ENCODE measurements at regions not wholly inside any gene's neighbourhood (a gene's known extent, or its start where the extent isn't known, plus 50 kb on each side); places are given as distances from the start of the nearest gene placed in this dataset.

GRCh38 chr6:103507052-103507451 lies 1352.7 kb downstream of the HACE1 start:
- no peak overlapping the region for H3K4me3 ChIP-seq
- no peaks in the 10 kb centered on the region for H3K79me2 ChIP-seq (ENCODE audit: control insufficient read depth, insufficient read depth, low read length)
- no peak overlapping the region for H3K27ac ChIP-seq (ENCODE audit: control insufficient read depth, insufficient read depth)
- ChIA-PET RAD21 (ENCODE audit: unreplicated experiment) (no interaction called here), SMC1A (ENCODE audit: uncharacterized antibody, unreplicated experiment) (no interaction called here), POLR2A (no interaction called here), CTCF (no interaction called here)
- in situ Hi-C loops (cut with MboI) (no loop called here), intact Hi-C loops (cut with micrococcal nuclease; ENCODE audit: unreplicated experiment) (no loop called here)
- no peaks in the 10 kb centered on the region for H4K20me1 ChIP-seq (ENCODE audit: control insufficient read depth, insufficient read depth)
- H3K4me1 ChIP-seq (ENCODE audit: control insufficient read depth, insufficient read depth, low read length): no peaks in the 10 kb centered on the region
- no peak overlapping the region for H2AFZ ChIP-seq (ENCODE audit: control insufficient read depth, low read depth, low read length)
- ATAC-seq: no peak
- FAIRE-seq: no peak
- no peak for DNase-seq (ENCODE audit: low read depth, low spot score)
- H3K4me2 ChIP-seq (ENCODE audit: control insufficient read depth, insufficient read depth): no peak overlapping the region
- no peaks in the 10 kb centered on the region for H3K27me3 ChIP-seq (replicated peaks in 1 of 2; ENCODE audit: control insufficient read depth in 2 of 2, insufficient read depth in 2 of 2, low read length in 1 of 2)
- TF ChIP-seq ZBED1 (IDR thresholded peaks at IDR 0.05; ENCODE audit: borderline replicate concordance) (no peak), USF2 (IDR thresholded peaks at IDR 0.05; ENCODE audit: borderline replicate concordance, low read depth, low read length) (no peak), HDAC6 (IDR thresholded peaks at IDR 0.05; ENCODE audit: unreplicated experiment) (no peak), MTA3 (IDR thresholded peaks at IDR 0.05; ENCODE audit: borderline replicate concordance, low read length) (no peak), PAX5 (IDR thresholded peaks at IDR 0.05; ENCODE audit: borderline replicate concordance, low read depth, low read length) (no peak), TBL1XR1 (IDR thresholded peaks at IDR 0.05; ENCODE audit: low read depth, low read length) (no peak), ASH2L (IDR thresholded peaks at IDR 0.05; ENCODE audit: borderline replicate concordance, low read depth) (no peak), MYB (IDR thresholded peaks at IDR 0.05; ENCODE audit: borderline replicate concordance, low read depth, low read length) (no peak)
- TF ChIP-seq, protein P1, sequence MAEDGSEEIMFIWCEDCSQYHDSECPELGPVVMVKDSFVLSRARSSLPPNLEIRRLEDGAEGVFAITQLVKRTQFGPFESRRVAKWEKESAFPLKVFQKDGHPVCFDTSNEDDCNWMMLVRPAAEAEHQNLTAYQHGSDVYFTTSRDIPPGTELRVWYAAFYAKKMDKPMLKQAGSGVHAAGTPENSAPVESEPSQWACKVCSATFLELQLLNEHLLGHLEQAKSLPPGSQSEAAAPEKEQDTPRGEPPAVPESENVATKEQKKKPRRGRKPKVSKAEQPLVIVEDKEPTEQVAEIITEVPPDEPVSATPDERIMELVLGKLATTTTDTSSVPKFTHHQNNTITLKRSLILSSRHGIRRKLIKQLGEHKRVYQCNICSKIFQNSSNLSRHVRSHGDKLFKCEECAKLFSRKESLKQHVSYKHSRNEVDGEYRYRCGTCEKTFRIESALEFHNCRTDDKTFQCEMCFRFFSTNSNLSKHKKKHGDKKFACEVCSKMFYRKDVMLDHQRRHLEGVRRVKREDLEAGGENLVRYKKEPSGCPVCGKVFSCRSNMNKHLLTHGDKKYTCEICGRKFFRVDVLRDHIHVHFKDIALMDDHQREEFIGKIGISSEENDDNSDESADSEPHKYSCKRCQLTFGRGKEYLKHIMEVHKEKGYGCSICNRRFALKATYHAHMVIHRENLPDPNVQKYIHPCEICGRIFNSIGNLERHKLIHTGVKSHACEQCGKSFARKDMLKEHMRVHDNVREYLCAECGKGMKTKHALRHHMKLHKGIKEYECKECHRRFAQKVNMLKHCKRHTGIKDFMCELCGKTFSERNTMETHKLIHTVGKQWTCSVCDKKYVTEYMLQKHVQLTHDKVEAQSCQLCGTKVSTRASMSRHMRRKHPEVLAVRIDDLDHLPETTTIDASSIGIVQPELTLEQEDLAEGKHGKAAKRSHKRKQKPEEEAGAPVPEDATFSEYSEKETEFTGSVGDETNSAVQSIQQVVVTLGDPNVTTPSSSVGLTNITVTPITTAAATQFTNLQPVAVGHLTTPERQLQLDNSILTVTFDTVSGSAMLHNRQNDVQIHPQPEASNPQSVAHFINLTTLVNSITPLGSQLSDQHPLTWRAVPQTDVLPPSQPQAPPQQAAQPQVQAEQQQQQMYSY (CRISPR knock-in tag; IDR thresholded peaks at IDR 0.05): no peak
- TF ChIP-seq, protein P2, sequence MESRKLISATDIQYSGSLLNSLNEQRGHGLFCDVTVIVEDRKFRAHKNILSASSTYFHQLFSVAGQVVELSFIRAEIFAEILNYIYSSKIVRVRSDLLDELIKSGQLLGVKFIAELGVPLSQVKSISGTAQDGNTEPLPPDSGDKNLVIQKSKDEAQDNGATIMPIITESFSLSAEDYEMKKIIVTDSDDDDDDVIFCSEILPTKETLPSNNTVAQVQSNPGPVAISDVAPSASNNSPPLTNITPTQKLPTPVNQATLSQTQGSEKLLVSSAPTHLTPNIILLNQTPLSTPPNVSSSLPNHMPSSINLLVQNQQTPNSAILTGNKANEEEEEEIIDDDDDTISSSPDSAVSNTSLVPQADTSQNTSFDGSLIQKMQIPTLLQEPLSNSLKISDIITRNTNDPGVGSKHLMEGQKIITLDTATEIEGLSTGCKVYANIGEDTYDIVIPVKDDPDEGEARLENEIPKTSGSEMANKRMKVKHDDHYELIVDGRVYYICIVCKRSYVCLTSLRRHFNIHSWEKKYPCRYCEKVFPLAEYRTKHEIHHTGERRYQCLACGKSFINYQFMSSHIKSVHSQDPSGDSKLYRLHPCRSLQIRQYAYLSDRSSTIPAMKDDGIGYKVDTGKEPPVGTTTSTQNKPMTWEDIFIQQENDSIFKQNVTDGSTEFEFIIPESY (IDR thresholded peaks at IDR 0.05): no peak
- TF ChIP-seq, protein P3, sequence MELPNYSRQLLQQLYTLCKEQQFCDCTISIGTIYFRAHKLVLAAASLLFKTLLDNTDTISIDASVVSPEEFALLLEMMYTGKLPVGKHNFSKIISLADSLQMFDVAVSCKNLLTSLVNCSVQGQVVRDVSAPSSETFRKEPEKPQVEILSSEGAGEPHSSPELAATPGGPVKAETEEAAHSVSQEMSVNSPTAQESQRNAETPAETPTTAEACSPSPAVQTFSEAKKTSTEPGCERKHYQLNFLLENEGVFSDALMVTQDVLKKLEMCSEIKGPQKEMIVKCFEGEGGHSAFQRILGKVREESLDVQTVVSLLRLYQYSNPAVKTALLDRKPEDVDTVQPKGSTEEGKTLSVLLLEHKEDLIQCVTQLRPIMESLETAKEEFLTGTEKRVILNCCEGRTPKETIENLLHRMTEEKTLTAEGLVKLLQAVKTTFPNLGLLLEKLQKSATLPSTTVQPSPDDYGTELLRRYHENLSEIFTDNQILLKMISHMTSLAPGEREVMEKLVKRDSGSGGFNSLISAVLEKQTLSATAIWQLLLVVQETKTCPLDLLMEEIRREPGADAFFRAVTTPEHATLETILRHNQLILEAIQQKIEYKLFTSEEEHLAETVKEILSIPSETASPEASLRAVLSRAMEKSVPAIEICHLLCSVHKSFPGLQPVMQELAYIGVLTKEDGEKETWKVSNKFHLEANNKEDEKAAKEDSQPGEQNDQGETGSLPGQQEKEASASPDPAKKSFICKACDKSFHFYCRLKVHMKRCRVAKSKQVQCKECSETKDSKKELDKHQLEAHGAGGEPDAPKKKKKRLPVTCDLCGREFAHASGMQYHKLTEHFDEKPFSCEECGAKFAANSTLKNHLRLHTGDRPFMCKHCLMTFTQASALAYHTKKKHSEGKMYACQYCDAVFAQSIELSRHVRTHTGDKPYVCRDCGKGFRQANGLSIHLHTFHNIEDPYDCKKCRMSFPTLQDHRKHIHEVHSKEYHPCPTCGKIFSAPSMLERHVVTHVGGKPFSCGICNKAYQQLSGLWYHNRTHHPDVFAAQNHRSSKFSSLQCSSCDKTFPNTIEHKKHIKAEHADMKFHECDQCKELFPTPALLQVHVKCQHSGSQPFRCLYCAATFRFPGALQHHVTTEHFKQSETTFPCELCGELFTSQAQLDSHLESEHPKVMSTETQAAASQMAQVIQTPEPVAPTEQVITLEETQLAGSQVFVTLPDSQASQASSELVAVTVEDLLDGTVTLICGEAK (IDR thresholded peaks at IDR 0.05; ENCODE audit: borderline replicate concordance): no peak
- TF ChIP-seq, protein P4, sequence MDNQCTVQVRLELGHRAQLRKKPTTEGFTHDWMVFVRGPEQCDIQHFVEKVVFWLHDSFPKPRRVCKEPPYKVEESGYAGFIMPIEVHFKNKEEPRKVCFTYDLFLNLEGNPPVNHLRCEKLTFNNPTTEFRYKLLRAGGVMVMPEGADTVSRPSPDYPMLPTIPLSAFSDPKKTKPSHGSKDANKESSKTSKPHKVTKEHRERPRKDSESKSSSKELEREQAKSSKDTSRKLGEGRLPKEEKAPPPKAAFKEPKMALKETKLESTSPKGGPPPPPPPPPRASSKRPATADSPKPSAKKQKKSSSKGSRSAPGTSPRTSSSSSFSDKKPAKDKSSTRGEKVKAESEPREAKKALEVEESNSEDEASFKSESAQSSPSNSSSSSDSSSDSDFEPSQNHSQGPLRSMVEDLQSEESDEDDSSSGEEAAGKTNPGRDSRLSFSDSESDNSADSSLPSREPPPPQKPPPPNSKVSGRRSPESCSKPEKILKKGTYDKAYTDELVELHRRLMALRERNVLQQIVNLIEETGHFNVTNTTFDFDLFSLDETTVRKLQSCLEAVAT (IDR thresholded peaks at IDR 0.05): no peak
- no peaks in the 10 kb centered on the region for H3K36me3 ChIP-seq (ENCODE audit: control insufficient read depth in 2 of 2, insufficient read depth in 2 of 2, low read length in 1 of 2)
- no peak overlapping the region for H3K9ac ChIP-seq (ENCODE audit: control insufficient read depth, insufficient read depth, low read length)
- no peaks in the 10 kb centered on the region for H3K9me3 ChIP-seq (replicated peaks; ENCODE audit: control insufficient read depth, insufficient read depth, low read length)
- no TSS peak for BruUV-seq (replicated peaks)
